HG03558 (cell line): ENCODE measurements at regions not wholly inside any gene's neighbourhood (a gene's known extent, or its start where the extent isn't known, plus 50 kb on each side); places are given as distances from the start of the nearest gene placed in this dataset.

ENCODE experiments used
- ATAC-seq: cut with Tn5 transposase; IDR thresholded peaks from one replicate; pipeline ENCODE4 v1.9.1; 2021; ENCODE audit warnings: moderate number of reproducible peaks; ENCODE audit not compliant: unreplicated experiment; ENCODE audit errors: extremely low read depth

DNA sequence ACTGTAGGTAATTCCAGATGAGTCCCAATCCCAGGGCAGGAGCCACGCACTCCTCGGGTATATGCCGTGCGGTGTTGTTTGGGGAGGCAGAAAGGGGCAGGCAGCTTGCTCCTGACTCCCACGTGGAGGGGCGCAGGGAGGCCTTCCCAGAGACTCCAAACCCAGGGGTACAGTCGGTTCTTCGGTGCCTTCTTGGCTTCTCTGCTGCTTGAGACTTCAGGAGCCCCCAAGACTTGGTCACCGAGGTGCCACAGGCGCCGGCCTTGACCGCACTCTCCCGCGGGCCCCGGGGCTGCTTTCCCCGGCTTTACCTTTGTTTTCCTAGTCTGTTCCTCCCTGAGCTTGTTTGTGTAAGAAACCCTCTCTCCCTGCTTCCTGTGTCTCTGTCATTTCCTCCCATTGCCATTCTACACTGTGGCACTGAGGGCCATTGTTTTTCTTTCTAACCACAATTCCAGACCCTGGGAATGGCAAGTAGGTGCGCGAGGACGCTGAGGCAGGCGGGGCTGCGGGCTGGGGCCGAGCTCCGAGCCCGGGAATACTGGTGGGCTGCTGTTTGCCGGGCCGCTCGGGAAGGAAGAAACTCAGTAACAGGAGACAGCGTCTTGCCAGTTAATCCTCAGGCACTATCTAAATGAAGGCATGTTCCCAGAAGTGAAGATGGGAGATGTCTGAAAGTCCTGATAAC, 215.6 kb upstream of the HEY2 start:
- no peak for ATAC-seq

DNA sequence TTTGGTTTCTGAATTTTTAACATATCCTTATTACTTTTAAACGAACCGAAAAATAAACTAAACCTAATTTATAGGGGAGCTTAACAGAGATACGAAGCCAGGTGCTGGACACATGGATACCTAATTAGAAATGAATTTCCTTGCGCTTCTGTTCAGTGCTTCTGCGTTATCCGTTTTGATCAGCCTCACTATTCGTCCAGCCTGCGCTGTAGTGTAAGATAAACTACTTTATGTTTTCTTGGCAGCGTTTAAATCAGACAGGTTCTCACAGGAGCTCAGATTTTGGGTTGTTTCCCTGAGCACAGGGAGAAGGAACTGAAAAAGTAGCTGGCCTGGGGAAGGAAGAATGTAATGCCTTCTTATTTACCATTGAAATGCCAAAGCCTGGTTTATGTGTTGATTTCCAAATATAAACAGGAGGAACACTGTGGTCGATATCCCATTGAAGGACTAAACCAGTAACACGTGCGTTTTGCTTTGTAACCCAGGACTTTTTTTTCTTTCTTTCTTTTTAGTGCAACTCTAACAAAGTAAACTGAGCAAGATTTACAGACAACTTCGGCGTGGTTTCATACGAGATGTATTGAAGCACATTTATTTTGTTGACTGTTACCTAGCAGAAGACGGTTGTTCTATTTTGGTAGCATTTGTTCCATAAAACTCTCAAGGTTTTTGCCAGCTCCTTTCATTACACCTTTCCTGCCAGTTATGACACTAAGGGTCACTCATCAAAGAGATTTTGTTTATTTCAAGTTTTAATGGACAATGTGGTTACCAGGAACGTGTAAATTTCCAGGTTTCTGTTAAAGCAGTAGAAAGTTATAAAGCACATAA, 214.8 kb upstream of the HEY2 start:
- no peak for ATAC-seq

DNA sequence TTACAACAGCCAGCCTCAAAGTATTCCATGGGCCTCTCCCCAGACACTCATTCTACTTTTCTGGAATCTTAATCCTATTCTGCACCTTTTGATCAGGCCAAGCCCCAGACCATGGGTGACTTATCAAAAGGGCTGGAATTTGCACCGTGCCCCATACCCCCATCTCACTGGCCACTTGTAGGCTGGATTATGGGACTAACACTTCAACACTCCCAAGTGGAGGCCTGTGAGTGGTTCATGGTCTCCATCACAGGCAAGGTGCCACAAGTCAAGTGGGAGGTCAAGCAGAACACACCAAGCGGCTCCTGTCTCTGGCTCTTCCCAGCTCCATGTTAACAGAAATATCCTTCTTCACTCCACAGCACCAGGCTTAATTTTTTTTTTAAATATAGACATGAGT, 212.3 kb upstream of the HEY2 start:
- no peak for ATAC-seq

DNA sequence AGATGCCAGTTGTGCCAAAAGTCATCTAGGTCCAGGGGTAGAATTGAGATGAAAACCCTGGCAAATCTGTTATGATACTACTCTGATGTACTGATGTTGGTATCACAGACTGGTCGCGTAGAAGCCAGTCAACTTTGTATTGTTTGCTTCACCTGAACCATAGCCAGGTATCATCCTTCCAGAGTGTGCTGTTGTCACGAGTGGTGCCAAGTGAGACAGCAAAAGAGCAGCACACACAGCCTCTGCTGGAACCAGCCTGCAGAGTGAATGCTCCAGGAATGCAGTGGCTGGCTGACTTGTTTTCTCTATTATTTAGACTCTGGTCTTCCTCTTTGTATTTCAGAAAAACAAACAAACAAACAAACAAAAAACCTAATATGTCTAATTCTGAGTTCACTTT, 209.5 kb upstream of the HEY2 start:
- ATAC-seq, result no peak

DNA sequence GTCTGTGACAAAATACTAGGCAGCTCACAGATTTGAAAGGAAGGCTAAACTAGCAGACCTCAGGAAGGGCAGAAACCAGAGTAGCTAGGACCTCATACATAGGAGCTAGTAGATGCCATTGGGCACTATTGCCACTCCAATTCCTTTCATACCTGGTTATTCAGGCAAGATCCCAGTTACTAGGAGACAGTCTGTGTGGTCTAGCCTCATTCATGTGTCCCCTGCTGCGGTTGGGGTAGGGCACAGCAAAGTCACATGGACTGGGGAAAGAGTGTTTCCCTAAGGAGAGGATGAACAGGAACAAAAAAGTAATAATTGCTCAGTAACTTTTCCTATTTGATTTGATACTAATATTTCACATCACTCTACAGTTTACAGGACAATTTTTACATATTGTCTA, 204.6 kb upstream of the HEY2 start:
- ATAC-seq, result no peak

DNA sequence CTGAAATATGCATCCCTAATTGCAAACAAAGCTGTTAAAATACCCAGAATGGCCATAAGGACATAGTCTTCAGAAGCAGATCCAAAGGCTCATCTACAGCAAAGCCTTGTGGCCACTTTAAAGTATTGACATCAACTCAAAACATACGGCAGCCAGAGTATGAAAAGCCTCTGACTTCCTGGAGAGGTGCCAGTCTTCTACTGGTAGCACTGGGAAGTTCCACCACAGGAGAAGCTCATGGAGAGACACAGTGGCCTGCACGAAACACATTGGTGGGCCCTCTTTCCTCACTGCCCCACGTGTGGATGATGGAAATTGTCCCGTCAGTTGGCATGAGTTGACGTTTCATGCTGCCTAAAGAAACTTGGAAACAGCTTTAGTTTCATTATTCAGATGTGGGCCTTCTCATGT, 202.6 kb upstream of the HEY2 start:
- ATAC-seq, result no peak

DNA sequence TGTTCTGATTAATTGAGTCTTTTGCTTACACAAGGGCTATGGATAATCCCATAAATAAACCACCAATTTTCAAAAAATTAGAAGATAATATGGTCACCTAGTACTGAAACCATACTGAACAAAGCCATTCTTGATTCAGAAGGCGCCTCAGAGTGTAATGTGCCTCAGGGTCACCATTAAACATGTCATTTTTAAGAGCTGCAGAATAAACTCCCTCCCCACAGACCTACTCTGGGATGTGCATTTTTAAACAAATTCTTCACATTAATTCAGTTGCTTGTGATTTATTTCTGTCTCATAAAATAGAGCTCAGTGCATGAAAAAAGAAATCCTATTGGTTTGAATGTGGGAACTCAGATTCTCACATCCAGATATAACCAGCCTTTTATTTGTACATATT, 202.1 kb upstream of the HEY2 start:
- no peak for ATAC-seq

DNA sequence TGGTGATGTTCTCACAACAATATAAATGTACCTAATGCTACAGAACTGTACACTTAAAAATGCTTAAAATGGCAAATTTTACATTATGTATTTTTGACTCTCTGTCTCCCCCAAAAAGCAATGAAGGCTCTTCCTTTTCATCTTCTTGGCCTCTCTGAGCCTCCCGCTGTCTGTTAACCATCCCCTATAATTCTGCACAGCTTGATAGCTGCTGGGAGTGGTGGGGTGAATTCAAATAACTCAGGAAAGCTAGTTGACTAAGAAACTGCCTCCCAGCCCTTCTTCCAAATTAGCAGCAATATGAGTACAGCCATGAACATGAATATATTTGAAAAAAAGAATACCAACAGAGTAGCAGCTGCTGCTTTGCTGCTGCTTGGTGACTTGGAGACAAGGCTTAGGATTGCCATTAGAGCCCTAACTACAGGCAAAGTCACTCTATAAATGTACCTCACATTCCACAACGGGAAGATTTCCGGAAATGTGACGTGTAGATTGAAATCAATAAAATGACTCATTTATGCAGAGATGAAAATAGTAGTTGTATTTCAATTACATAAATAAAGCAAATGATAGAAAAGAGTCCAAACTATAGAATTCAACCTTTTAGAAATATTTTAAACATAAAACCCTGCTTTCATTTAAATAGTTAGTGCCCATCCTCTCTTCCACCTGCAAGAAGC, 200.1 kb upstream of the HEY2 start:
- ATAC-seq, result no peak

DNA sequence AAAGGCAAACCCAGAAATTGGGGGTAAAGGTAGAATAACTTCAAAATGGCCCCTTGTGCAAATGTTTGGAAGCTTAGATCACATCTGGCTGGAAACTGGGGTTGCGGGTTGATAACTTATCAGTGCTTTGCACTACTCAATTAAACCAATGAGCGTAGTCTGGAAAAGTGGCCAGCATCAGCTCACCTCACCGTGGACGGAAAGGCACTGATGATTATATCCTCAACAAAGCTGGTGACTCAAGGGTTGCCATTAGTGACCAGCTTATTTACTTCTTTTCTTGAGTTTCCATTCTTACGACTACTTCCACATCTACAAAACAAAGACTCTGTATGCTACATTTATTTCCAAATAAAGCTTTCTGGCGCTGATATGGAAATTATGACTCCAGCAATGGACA, 198.5 kb upstream of the HEY2 start:
- ATAC-seq, result no peak

DNA sequence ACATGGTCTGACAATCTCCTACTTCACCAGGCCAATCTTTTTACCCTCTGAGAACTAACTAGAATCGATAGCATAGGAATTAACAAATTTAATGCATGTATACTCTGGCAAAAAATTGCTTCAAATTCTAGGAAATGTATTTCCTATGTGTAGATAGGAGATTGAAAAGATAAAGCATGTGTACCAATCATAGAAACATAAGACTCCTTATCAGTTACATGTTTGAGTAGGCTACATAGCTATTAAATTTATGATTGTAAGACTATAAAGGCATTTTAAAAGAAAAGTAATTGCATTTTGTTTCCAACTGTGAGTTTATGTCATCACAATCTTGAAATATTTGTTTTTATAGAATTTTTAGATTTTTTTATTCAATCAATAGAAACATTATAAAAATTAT, 196.6 kb upstream of the HEY2 start:
- no peak for ATAC-seq

DNA sequence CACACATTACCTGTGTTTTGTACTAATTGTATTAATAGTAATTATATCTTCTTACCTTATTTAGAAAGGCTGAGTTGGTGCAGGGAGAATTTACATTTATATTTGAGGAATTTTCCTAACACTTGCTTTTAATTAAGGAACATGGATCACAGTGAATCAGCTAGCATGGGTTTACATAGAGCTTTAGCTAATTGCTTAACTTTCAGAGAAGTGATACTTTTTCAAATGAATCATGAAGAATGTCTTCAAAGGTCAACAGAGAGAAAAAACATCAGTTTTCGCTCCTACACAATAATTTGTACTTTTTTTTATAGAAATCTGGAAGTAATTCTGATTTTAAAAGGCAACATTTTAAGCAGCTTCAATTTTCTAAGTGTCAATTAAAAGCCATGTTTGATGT, 195.0 kb upstream of the HEY2 start:
- no peak for ATAC-seq

DNA sequence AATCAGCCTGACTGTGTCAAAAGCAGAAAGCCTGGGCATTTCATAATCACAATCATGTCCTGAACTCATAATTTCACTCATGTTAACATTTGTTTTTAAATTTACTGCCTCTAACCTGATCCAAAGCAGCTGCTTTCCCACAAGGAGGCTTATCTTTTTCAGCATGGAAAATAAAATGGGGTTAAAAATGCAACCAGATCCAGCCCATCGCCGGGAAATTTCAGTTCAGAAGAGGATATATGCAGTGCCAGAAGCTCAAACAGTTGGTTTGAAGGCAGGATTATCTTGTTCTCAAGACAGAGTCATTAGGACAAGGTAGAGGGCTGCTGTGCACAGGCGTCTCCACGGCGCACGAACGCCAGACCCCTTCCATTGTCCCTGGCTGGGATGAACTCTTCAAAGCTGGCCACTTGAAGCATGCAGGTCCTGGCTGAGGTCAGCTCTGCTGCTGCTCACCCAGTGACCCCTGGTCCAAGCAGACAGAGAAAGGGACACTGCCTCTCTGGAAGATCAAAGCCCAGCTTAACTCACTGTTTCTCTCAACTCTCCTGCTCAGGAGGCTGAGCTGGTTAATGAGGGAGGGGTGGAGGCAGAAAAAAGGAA, 191.1 kb upstream of the HEY2 start:
- no peak for ATAC-seq

DNA sequence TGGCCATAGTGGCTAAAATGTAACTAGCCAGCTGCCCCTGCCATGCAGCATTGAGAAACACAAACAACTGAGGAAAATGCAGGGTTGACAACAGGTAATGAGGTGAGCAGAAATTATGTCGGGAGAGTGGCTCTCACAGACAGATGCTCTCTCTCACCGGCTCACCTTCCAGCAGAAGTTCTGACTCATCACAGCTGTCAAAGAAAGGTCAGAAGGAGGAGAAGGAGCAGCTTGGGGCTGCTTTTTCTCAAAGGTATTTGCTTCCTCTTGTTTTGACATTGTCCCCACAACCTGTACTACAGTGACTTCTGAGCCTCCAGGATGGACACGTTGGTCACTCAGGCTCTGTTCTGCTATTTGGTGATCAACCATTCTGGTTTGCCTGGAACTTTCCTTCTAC, 190.5 kb upstream of the HEY2 start:
- ATAC-seq, result no peak

DNA sequence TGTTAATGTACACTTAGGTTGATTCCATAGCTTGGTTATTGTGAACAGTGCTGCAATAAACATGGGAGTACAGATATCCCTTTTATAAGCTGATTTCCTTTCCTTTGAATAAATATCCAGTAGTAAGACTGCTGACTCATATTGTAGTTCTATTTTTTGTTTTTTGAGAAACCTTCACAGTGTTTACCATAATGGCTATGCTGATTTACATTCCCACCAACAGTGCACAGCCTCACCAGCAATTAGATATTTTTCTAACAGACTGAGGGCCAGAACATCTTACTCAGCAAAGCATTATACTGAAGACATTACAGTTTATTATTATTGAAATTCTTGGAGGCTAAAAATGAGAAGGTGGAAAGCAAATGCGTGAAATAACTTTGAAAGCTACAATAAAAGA, 187.3 kb upstream of the HEY2 start:
- no peak for ATAC-seq

DNA sequence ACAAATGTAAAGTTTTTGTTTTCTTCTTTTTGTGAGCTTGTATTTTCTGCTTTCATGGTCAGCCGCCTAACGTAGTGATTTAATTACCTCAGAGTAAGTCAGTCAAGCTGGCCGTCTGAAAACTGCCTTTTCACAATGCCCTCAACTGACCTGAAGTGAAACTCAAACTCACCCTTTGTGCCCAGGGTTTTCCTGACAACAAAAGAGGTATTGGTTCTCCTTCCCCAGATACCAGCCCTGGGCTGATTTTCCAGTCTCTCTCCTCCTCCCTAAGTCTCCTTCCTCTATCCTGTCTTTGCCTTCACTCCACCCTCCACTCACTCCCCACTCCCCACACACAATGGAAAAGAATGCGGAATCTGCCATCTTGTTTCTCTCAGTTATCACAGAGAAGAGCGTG, 184.5 kb upstream of the HEY2 start:
- no peak for ATAC-seq

DNA sequence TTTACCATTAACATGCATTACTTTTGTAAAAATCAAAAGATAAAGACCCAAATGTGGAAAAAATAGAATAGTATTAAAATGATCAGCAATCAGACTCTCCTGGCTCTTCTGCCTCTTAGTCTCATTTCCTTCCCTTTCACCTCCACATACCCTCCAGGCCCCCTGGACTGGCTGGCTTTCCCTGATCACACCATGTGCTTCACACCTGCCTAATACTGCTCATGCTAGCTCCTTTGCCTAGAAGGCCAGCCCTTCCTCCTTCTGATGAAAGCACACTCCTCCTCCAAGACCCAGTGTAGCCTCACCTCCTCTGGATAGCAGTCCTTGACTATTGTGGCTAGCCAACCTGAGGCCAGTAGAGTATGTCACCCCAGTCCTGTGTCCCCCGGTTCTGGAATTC, 182.0 kb upstream of the HEY2 start:
- no peak for ATAC-seq

DNA sequence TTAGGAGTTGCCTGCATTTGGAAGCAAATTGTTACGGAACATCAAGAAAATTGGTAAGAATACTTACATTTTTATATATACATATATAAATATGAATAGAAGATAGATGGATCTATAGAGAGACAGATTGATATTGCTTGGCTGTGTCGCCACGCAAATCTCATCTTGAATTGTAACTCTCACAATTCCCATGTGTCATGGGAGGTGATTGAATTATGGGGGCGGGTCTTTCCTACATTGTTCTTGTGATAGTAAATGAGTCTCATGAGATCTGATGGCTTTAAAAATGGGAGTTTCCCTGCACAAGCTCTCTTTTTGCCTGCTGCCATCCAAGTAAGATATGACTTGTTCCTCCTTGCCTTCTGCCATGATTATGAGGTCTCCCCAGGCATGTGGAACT, 180.8 kb upstream of the HEY2 start:
- no peak for ATAC-seq

DNA sequence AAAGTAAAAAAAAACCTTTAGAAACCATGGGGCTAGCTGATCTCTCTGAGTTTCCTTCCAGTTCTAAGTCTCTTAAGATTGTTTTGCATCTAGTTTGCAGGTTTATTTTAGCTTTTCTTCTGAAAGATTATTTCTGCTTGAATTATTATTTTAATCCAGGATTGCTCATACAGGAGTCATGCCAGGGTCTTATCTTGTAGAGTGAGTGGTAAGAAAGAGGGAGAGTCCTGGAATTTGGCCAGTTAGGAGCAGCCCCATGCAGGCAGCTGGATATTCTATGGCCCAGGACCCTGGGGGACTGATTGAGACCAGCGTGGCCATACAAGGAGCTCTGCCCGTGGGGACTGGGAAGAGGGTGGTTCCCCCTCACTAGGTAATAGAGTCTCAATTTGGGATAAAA, 178.9 kb upstream of the HEY2 start:
- no peak for ATAC-seq

DNA sequence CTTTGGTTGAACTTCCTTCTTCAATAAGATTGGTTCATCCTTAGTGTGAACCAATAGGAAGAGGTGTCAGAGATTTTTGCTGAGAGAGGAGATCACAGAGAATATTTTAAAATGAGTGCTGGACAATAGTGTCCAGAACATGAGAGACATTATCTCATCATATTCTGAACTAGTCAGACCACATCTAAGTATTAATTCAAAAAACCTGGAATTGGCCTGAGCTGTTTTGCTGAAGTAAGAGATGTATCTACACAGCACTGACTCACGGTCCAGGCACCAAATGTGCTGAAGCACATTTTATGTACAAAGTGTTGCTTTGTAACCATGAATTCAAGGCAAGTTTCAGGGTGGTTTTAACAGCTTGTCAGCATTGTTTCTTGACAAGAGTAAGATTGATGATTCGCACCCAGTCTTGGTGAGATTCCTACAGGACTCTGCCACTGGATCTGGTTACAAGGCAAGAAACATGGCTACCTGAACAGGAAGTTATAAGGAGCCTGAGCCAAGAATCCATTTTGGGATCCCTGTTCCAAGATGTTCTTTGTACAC, 178.2 kb upstream of the HEY2 start:
- ATAC-seq, result no peak

DNA sequence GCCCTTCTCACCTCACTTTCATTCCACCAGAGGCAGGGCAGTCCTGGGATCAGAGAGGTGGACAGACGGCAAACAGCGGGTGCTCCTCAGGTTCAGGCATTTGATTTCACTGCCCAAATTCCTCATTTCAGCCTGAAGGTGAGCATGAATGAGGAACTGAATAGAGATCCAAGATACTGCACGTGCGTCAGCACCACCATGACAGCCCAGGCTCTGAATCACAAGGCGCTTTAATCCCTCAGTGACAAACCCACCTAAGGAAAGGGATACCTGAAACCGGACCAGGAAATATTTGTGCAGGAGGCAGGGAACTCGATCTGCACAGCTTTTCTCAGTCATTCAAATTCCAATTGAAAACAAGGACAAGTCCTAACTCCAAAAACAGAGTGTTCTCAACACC, 174.8 kb upstream of the HEY2 start:
- no peak for ATAC-seq

DNA sequence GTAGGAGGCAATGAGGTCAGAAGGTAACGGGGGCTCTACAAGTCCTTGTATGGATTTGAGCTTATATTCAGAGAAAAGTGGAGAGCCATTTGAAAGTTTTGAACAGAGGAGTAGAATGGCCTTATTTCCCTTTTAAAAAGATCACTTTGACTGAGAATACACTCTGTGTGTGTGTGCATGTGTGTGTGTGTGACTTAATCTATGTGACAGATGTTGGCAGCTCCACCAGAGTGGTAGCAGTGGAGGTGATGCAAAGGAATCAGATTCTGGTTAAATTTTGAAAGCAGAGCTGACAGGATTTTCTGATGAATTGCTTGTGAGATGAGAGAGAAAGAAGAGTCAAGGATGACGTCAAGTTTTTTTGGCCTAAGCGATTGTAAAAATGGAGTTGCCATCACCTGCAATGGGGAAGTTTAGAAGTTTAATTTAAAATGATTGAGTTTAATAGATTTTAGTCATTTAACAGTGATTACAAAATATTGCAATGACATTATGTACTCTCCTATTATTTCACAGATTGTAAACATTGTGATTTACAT, 172.2 kb upstream of the HEY2 start:
- no peak for ATAC-seq
